Activated naive CD4-positive, alpha-beta T cell treated with anti-CD3 and anti-CD28 coated beads for 36 hours (primary cell): ENCODE measurements at regions not wholly inside any gene's neighbourhood (a gene's known extent, or its start where the extent isn't known, plus 50 kb on each side); places are given as distances from the start of the nearest gene placed in this dataset.

Source experiments
- CTCF ChIA-PET: fragments of 350-600 bp; sonication (Branson Sonifier 250); formaldehyde crosslinking; loops from one replicate; lab custom pipeline; 2021; ENCODE audit warnings: antibody characterized with exemption; lab: Charles Lee
- DNase-seq: peaks from one replicate; pipeline ENCODE4 v3.0.0-alpha.2; 2020
- H3K27ac Mint-ChIP-seq: one replicate; pipeline ENCODE4 v1.8.0; 2021; ENCODE audit warnings: mild to moderate bottlenecking, mixed read lengths
- H3K27me3 Mint-ChIP-seq: one replicate; pipeline ENCODE4 v1.8.0; 2021; ENCODE audit warnings: low read depth, mixed read lengths
- H3K36me3 Mint-ChIP-seq: one replicate; pipeline ENCODE4 v1.8.0; 2021; ENCODE audit warnings: low read depth, mixed read lengths
- H3K4me1 Mint-ChIP-seq: one replicate; pipeline ENCODE4 v1.8.0; 2021; ENCODE audit warnings: low read depth, mixed read lengths
- H3K4me3 Mint-ChIP-seq: one replicate; pipeline ENCODE4 v1.8.0; 2021; ENCODE audit warnings: mild to moderate bottlenecking, moderate library complexity, mixed read lengths
- H3K9me3 Mint-ChIP-seq: one replicate; pipeline ENCODE4 v1.8.0; 2021; ENCODE audit warnings: mixed read lengths
- intact Hi-C: fragments of 100-400 bp; cut with micrococcal nuclease; formaldehyde crosslinking; loops from one replicate; pipeline ENCODE4 v1.15.1; 2023

DNA sequence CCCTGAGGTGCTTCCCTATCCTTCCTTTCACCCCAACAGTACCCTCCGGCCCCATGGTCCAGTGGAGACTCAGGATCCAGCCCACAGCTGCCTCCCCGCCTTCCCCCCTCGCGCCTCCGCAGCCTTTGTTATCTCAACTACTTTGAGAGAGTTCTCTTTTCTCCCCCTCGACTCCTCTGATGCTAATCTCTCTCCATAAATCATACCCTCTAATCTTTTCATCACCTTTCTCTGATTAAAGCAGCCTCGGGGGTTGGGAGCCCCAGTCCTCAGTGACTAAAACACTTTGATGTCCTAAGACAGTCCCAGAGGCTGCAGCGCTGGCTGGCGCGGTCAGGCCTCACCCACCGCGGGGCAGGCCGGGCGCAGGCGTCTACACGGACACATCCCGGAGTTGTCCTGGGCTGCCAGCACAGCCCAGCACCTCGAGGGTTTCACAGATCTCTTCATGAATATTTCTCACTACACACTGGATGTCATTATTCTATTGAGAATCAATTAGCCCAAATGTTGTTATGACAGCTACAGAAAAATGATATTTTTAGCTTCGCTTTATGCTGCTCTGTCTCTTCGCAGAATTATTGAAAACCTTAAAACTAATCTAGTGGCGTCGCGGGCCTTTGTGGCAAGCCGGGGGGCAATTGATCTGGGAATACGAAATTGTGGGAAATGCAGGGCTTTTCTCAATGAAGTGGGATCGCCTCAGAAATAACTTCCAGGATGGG lies 289.5 kb downstream of the RRAGC start:
- H3K27me3 Mint-ChIP-seq = peaks cover 15% of the 10 kb centered on the region
- intact Hi-C loops = no loop called here
- H3K27ac Mint-ChIP-seq = no peak overlapping the region
- no peaks in the 10 kb centered on the region for H3K36me3 Mint-ChIP-seq
- H3K4me1 Mint-ChIP-seq = peaks cover 3% of the 10 kb centered on the region
- H3K4me3 Mint-ChIP-seq = no peak overlapping the region
- CTCF ChIA-PET = interaction anchor here (0.7 kb wide), 1 partner anchor 263 kb away, joined by 4 read pairs; no protein-coding TSS in a partner anchor
- H3K9me3 Mint-ChIP-seq = no peaks in the 10 kb centered on the region
- DNase-seq = no peak

DNA sequence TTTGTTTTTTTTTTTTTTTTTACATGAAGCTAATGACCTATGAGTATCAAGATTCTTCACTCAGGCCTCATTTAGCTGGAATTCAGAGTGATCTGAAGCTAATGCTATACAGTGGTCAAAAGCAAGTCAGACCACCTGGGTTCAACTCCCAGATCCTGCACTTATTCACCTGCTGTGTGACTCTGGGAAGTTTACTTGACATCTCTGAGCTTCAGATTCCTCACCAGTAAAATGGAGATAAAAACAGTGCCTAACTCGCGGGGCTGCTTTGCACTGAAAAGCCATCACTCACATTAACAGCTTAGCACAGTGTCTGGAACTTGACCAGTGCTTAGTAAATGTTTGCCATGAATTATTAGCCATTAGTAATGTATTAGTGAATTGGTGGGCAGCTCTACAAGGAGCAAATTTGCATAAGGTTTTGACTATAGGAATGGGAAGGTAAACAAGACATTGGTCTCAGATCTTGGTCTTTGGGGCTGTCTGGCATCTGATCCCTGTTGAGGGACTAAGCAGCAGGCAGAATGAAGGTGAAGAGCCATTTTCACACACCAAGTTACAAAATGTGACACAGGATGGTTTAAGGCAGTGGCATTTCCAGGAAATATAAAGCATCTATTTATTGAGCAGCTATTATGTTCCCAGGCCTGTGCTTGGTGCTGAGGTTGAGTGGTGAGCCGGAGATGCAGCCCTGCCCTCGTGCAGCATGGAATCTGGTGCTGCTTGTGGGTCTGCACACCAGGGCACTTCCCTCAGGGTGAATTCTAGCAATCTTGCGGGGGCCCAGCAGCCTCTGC lies 291.3 kb downstream of the RRAGC start:
- CTCF ChIA-PET = interaction anchor here (0.7 kb wide), 1 partner anchor 8 kb away, joined by 3 read pairs; no protein-coding TSS in a partner anchor
- intact Hi-C loops = no loop called here
- Mint-ChIP-seq H3K4me1 (peaks cover 15% of the 10 kb centered on the region), H3K36me3 (no peaks in the 10 kb centered on the region), H3K9me3 (no peaks in the 10 kb centered on the region), H3K27ac (no peak overlapping the region), H3K27me3 (peaks cover 27% of the 10 kb centered on the region), H3K4me3 (no peak overlapping the region)
- DNase-seq = no peak

DNA sequence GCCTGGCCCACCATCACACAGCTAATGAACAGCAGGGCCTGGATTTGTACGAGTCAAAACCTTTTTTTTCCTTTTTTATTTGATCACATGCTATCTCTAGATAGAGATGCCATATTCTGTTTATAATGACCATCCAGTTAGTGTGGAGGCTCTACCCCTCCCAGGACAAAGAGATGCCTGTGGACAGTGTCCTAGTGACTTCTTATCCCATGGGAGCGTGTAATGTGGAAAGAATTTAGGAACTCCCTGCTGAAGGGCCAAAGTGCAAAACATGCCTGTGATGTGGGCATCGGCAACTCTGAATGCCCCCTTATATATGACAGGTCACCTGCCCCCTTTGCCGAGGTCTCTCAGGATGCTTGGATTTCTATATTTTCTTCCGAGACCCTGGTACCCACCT lies 292.2 kb downstream of the RRAGC start:
- peaks cover 33% of the 10 kb centered on the region for H3K27me3 Mint-ChIP-seq
- H3K4me3 Mint-ChIP-seq = no peak overlapping the region
- CTCF ChIA-PET = no interaction called here
- no peaks in the 10 kb centered on the region for H3K36me3 Mint-ChIP-seq
- H3K4me1 Mint-ChIP-seq = peaks cover 22% of the 10 kb centered on the region
- no peak overlapping the region for H3K27ac Mint-ChIP-seq
- H3K9me3 Mint-ChIP-seq = no peaks in the 10 kb centered on the region
- DNase-seq = no peak
- intact Hi-C loops = no loop called here

DNA sequence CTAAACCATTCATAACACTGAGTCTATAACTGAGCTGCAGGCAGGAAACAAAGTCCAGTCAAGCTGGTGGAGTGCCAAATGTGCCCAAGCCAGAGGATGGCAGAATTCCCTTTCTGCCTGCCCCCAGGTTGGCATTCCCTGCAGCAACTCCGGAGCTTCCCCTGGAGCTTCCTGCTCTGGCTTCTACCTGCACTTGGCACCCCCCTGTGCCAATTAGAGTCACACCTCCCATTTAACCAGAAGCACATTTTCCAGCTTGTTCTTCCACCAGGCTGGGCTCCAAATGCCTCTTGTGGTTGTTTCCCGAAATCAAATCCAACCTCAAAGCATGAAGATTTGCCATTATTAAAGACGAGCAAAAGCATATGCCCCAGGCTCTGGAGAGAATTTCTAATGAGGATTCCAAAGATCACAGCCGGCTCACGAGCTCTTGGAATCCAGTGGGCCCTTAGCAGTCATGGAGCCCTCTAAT lies 294.5 kb downstream of the RRAGC start:
- no peaks in the 10 kb centered on the region for H3K9me3 Mint-ChIP-seq
- H3K27me3 Mint-ChIP-seq = peaks cover 35% of the 10 kb centered on the region
- no peaks in the 10 kb centered on the region for H3K36me3 Mint-ChIP-seq
- H3K4me3 Mint-ChIP-seq = no peak overlapping the region
- H3K27ac Mint-ChIP-seq = no peak overlapping the region
- CTCF ChIA-PET = no interaction called here
- intact Hi-C loops = no loop called here
- H3K4me1 Mint-ChIP-seq = peaks cover 40% of the 10 kb centered on the region
- no peak for DNase-seq

DNA sequence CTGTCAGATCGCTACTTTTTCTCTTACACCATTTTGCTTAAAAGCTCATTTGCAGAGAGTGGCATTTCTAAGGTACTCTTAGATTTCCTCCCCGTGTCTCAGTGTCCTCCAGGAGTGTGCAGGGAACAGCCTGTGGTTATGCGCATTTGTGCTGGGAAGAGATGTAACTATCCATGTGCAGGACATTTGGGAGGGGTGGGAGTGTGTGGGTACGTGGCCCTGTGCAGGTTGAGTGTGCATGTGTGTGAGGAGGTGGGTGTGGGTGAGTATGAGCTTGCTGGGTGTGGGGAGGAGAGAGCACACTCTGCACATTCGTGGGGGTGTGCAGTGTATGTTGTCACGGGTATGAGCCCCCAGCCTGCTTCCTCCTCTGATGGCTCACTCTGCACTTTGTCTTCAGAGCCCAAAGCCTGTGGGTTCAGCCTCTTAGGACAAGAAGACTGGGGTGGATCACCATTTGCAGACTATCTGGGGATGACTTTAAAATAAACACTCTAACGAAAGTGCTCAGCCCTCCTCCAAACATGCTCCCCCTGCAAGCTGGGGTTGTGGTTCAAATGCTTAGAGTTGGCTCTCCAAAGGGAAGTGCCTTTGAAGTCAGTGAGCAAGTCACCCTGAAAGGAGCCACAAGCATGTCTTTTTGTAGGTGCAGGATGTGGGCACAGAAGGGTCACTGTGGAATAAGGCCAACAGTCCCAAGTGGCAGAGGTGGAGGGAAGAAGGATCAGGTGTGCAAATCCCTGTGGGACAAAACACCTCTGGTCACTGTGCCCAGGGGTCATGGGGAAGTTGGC lies 295.4 kb downstream of the RRAGC start:
- no peak overlapping the region for H3K4me3 Mint-ChIP-seq
- DNase-seq = peak; percentile 15
- peaks cover 30% of the 10 kb centered on the region for H3K27me3 Mint-ChIP-seq
- no peaks in the 10 kb centered on the region for H3K36me3 Mint-ChIP-seq
- H3K27ac Mint-ChIP-seq = no peak overlapping the region
- H3K4me1 Mint-ChIP-seq = peaks cover 47% of the 10 kb centered on the region
- intact Hi-C loops = no loop called here
- CTCF ChIA-PET = no interaction called here
- no peaks in the 10 kb centered on the region for H3K9me3 Mint-ChIP-seq

DNA sequence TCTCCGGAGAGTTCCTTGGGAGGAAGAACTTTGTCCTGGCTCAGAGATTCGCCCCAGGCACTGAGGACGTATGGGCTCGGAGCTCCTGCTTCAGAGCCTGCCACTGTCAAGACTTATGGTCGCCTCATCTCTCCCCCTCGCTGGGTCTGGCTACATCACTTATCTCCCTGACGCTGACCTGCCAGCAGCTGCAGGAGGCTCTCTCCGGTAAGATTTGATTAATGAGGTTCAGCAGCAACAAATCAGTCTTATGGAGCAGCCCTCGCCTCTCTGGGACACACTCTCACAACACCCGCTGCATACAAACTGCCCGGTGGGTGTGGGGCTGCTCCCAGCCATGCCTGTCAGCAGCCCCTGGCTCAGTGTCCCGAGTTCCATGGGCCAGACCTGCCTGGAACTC lies 297.8 kb downstream of the RRAGC start:
- CTCF ChIA-PET = interaction anchor here (0.8 kb wide), 1 partner anchor 26 kb away, joined by 3 read pairs; no protein-coding TSS in a partner anchor

DNA sequence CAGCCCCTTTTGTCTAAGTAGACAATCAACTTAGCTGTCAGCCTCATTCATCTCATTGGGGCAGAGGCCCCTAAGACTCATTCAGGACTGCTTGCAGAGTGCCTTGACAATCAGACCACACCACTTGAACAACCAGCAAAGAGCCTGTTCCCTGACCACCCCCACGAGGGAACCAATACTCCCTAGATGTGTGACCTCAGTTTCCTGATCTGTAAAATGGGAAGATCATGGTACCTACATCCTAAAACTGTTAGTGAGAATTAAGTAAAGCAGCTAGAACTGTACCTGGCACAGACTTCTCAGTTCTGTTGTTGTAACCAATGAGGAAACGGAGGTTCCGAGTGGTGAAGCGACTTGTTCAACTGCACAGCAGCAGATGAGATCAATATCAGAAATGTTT lies 298.5 kb downstream of the RRAGC start:
- no peak for DNase-seq
- Mint-ChIP-seq H3K4me1 (peaks cover 70% of the 10 kb centered on the region), H3K36me3 (no peaks in the 10 kb centered on the region), H3K27ac (no peak overlapping the region), H3K4me3 (no peak overlapping the region), H3K9me3 (no peaks in the 10 kb centered on the region), H3K27me3 (peaks cover 28% of the 10 kb centered on the region)
- intact Hi-C loops = no loop called here
- CTCF ChIA-PET = interaction anchor here (0.8 kb wide), 1 partner anchor 27 kb away, joined by 3 read pairs; no protein-coding TSS in a partner anchor

More for the DNA sequence above, 297.8 kb downstream of the RRAGC start:
- no peaks in the 10 kb centered on the region for H3K36me3 Mint-ChIP-seq
- H3K27me3 Mint-ChIP-seq = peaks cover 28% of the 10 kb centered on the region
- no peaks in the 10 kb centered on the region for H3K9me3 Mint-ChIP-seq
- no peak overlapping the region for H3K27ac Mint-ChIP-seq
- H3K4me1 Mint-ChIP-seq = peaks cover 67% of the 10 kb centered on the region
- intact Hi-C loops = no loop called here
- no peak overlapping the region for H3K4me3 Mint-ChIP-seq
- no peak for DNase-seq

DNA sequence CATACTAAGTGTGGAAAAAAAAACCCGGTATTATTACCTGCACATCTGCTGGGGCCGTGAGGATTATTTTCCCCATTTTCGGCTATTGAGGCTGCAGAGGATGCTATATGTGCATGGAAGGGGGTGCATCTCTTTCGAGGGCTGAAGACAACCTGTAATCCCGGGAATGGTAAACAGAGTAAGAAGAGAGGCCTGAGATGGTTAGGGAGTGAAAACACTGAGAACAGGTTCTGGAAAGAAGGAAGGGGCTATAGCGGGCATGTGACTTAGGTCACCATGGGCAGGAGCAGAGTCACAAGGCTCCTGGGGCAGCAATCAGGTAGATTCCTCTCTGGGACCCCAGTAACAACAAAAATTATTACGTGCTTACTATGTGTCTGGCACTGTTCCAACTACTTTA lies 299.1 kb downstream of the RRAGC start:
- peaks cover 70% of the 10 kb centered on the region for H3K4me1 Mint-ChIP-seq
- H3K4me3 Mint-ChIP-seq = no peak overlapping the region
- CTCF ChIA-PET = interaction anchor here (1.2 to 1.3 kb wide), 2 partner anchors 70 to 533 kb away, joined by 3 to 4 read pairs; no protein-coding TSS in a partner anchor
- H3K27me3 Mint-ChIP-seq = peaks cover 28% of the 10 kb centered on the region
- no peaks in the 10 kb centered on the region for H3K36me3 Mint-ChIP-seq
- no peak overlapping the region for H3K27ac Mint-ChIP-seq
- intact Hi-C loops = no loop called here
- no peak for DNase-seq
- no peaks in the 10 kb centered on the region for H3K9me3 Mint-ChIP-seq

DNA sequence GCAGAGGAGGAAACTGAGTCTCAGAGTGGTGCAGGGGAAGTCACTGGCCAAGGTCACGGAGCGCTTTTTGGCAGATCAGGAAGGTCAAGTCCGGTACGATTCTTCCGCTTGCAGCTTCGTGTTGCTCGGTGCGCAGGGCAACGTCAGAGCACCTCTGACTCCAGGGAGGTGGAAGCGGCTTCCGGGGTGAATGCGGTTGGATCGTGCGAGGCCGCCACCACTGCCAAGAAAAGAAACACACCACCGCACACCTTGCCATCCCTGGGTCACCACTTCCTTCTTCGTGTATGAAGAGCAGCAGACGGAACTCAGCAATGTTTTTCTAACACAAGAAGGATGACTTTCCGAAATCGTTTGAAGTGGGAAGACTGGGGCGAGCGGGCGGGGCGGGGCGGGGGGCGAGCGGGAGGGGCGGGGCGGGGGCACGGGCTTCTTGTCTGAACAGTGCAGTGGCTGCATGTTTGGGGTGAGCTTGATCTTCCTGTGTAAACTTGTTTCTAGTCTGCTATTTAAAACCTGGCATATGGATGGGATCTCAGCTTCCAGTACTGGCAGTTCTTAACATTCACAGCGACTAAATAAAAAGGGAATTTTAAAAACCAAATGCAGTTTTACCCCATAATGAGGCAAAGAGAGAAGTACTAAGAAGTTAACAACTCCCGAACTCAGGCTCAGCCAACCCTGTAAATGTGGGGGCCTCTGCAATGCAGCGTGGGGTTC lies 300.0 kb downstream of the RRAGC start:
- CTCF ChIA-PET = interaction anchor here (1.0 to 1.3 kb wide), 3 partner anchors 27 to 532 kb away, joined by 3 to 4 read pairs (median 3); no protein-coding TSS in a partner anchor
- H3K9me3 Mint-ChIP-seq = no peaks in the 10 kb centered on the region
- H3K27ac Mint-ChIP-seq = peak overlapping the region; percentile 81
- DNase-seq = peak; percentile 93
- no peaks in the 10 kb centered on the region for H3K36me3 Mint-ChIP-seq
- peaks cover 70% of the 10 kb centered on the region for H3K4me1 Mint-ChIP-seq
- H3K4me3 Mint-ChIP-seq = peak overlapping the region; percentile 64
- H3K27me3 Mint-ChIP-seq = peaks cover 28% of the 10 kb centered on the region
- intact Hi-C loops = loop anchor here (1.0 kb wide), 3 partner anchors 25 to 531 kb away; no protein-coding TSS in a partner anchor

DNA sequence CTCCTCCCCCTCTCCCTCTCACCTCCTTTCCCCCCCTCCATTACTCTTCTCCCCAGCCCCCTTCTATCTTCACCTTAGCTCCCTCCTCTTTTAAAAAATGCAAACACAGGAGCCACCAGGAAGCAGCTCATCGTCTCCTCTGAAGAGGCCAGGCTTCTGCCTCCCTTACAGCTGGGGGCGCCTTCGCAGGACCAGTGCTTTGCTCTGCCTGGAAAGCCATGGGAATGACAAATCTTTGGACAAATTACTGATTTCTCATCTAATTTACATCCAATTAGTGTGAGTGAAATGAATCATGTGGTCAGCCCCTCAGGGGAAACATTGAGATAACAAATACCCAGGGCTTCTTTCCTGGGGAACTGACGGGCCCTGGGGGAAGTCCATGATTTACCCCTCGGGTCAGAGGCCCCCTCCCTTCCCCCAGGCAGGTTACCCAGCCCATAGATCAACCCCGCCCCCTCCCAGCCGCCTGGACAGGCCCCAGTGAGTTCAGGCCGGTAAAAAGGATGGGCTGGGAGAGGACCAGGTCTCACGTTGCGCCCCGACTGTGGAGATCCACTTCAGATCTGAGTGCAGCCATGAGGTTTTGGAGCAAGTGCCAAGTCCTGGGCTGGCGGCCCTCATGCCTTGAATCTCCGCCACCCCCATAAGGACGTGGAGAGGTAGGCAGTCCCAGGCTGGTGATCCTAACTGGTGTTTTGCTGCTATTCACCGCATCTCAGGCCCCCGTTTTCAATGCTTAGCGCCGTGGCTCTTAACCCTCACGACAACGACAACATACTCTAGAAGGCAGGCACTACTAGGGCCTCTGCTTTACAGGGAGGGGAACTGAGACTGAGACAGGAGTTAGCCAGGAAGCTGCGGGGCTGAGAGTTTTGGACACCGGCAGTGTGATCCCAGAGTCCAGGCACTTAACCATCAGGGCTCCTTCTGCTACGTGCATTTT lies 300.8 kb downstream of the RRAGC start:
- peaks cover 22% of the 10 kb centered on the region for H3K27me3 Mint-ChIP-seq
- H3K36me3 Mint-ChIP-seq = no peaks in the 10 kb centered on the region
- peak; percentile 14 for DNase-seq
- no peaks in the 10 kb centered on the region for H3K9me3 Mint-ChIP-seq
- intact Hi-C loops = loop anchor here (1.0 kb wide), 3 partner anchors 24 to 530 kb away; no protein-coding TSS in a partner anchor
- CTCF ChIA-PET = interaction anchor here (1.0 to 1.2 kb wide), 2 partner anchors 28 to 68 kb away, joined by 3 read pairs; no protein-coding TSS in a partner anchor
- peak overlapping the region; percentile 64 for H3K4me3 Mint-ChIP-seq
- H3K4me1 Mint-ChIP-seq = peaks cover 62% of the 10 kb centered on the region
- peak overlapping the region; percentile 81 for H3K27ac Mint-ChIP-seq
